Lower lobe of right lung (tissue), 2 donors: ENCODE measurements at regions not wholly inside any gene's neighbourhood (a gene's known extent, or its start where the extent isn't known, plus 50 kb on each side); places are given as distances from the start of the nearest gene placed in this dataset.

Experiments
- ATAC-seq, 2 donors: fragments of 200-7000 bp; cut with Tn5 transposase; one replicate each; pipeline ENCODE4 v1.9.1; 2020 to 2022; ENCODE audit warnings: mild to moderate bottlenecking in 2 of 2, moderate library complexity in 2 of 2
- DNase-seq: peaks from one replicate; pipeline ENCODE4 v3.0.0-alpha.2; 2020
- H3K27ac ChIP-seq: fragments of 200-600 bp; one replicate; pipeline ENCODE4 v1.8.0; 2022
- H3K27me3 ChIP-seq: fragments of 200-600 bp; one replicate; pipeline ENCODE4 v1.8.0; 2022; ENCODE audit warnings: low read depth
- H3K36me3 ChIP-seq: fragments of 200-600 bp; one replicate; pipeline ENCODE4 v1.8.0; 2022; ENCODE audit warnings: mild to moderate bottlenecking
- H3K4me1 ChIP-seq: fragments of 200-600 bp; one replicate; pipeline ENCODE4 v1.8.0; 2022
- H3K4me3 ChIP-seq: fragments of 200-600 bp; one replicate; pipeline ENCODE4 v1.8.0; 2022; ENCODE audit warnings: mild to moderate bottlenecking
- H3K9me3 ChIP-seq: fragments of 200-600 bp; one replicate; pipeline ENCODE4 v1.8.0; 2022
- CTCF ChIP-seq: fragments of 200-600 bp; IDR thresholded peaks from one replicate; pipeline ENCODE4 v1.8.0; 2022; ENCODE audit warnings: antibody characterized with exemption, mild to moderate bottlenecking
- intact Hi-C: fragments of 100-400 bp; cut with DNase I; formaldehyde crosslinking; loops from one replicate; pipeline ENCODE4 v1.11.0; 2022
- donor health status: DM: no; HTN: yes; CAD: no; lungs with severe emphysema.

GRCh38 chr12:67818459-67818903, 169.9 kb downstream of the DYRK2 start:
- no peak for TF ChIP-seq CTCF
- peaks cover 21% of the 10 kb centered on the region for H3K9me3 ChIP-seq
- intact Hi-C loops: no loop called here

GRCh38 chr12:67819902-67820301, 169.3 kb upstream of the IFNG-AS1 start:
- ATAC-seq: no peak
- H3K27ac ChIP-seq: no peak overlapping the region
- intact Hi-C loops: no loop called here
- no peaks in the 10 kb centered on the region for H3K27me3 ChIP-seq
- peaks cover 21% of the 10 kb centered on the region for H3K9me3 ChIP-seq
- H3K36me3 ChIP-seq: no peaks in the 10 kb centered on the region
- H3K4me1 ChIP-seq: no peaks in the 10 kb centered on the region
- DNase-seq: no peak
- H3K4me3 ChIP-seq: no peak overlapping the region
- TF ChIP-seq CTCF: no peak

More at GRCh38 chr12:67818459-67818903, 169.9 kb downstream of the DYRK2 start:
- ATAC-seq: no peak
- Histone ChIP-seq H3K36me3 (no peaks in the 10 kb centered on the region), H3K4me1 (no peaks in the 10 kb centered on the region), H3K27me3 (no peaks in the 10 kb centered on the region), H3K27ac (no peak overlapping the region), H3K4me3 (no peak overlapping the region)
- DNase-seq: no peak

- Histone ChIP-seq H3K9me3 (peaks cover 19% of the 10 kb centered on the region), H3K4me1 (no peaks in the 10 kb centered on the region), H3K4me3 (no peak overlapping the region), H3K27ac (no peak overlapping the region), H3K27me3 (no peaks in the 10 kb centered on the region), H3K36me3 (no peaks in the 10 kb centered on the region)
- no peak for ATAC-seq
- intact Hi-C loops: no loop called here
- no peak for TF ChIP-seq CTCF
- no peak for DNase-seq
Observed at GRCh38 chr12:67820694-67821093, 168.6 kb upstream of the IFNG-AS1 start.

- intact Hi-C loops: no loop called here
- Histone ChIP-seq H3K27ac (no peak overlapping the region), H3K27me3 (no peaks in the 10 kb centered on the region), H3K4me3 (no peak overlapping the region), H3K9me3 (peaks cover under 1% of the 10 kb centered on the region), H3K36me3 (no peaks in the 10 kb centered on the region), H3K4me1 (no peaks in the 10 kb centered on the region)
- ATAC-seq: no peak
- TF ChIP-seq CTCF: no peak
- no peak for DNase-seq
Observed at GRCh38 chr12:67822826-67823225, 166.4 kb upstream of the IFNG-AS1 start.

GRCh38 chr12:67826148-67826547, 163.1 kb upstream of the IFNG-AS1 start:
- no peaks in the 10 kb centered on the region for H3K27me3 ChIP-seq
- H3K9me3 ChIP-seq: no peaks in the 10 kb centered on the region
- intact Hi-C loops: no loop called here
- H3K4me1 ChIP-seq: no peaks in the 10 kb centered on the region
- DNase-seq (no peak), ATAC-seq (no peak)
- no peak for TF ChIP-seq CTCF
- no peaks in the 10 kb centered on the region for H3K36me3 ChIP-seq
- H3K27ac ChIP-seq: no peak overlapping the region
- no peak overlapping the region for H3K4me3 ChIP-seq
